ENCODE measurements at regions not wholly inside any gene's neighbourhood (a gene's known extent, or its start where the extent isn't known, plus 50 kb on each side); places are given as distances from the start of the nearest gene placed in this dataset.

GRCh38 chr1:234845097-234845660 lies 235.2 kb upstream of the IRF2BP2 start:
- peak; percentile 76 for DNase-seq (ENCODE audit: low read depth, low spot score)

GRCh38 chr1:234844479-234845031 lies 234.6 kb upstream of the IRF2BP2 start:
- no peak for DNase-seq (ENCODE audit: low read depth, low spot score)

GRCh38 chr1:234843946-234844345 lies 234.0 kb upstream of the IRF2BP2 start:
- DNase-seq (ENCODE audit: low read depth, low spot score), result no peak

- no peak for DNase-seq (ENCODE audit: low read depth, low spot score)
Measured at GRCh38 chr1:234842726-234843641, 233.0 kb upstream of the IRF2BP2 start.

GRCh38 chr1:234841710-234842231 lies 231.8 kb upstream of the IRF2BP2 start:
- DNase-seq (ENCODE audit: low read depth, low spot score), result no peak

- DNase-seq (ENCODE audit: low read depth, low spot score), result no peak
Measured at GRCh38 chr1:234841281-234841680, 231.3 kb upstream of the IRF2BP2 start.

GRCh38 chr1:234840843-234841242 lies 230.9 kb upstream of the IRF2BP2 start:
- DNase-seq (ENCODE audit: low read depth, low spot score), result no peak

- no peak for DNase-seq (ENCODE audit: low read depth, low spot score)
Measured at GRCh38 chr1:234840253-234840652, 230.3 kb upstream of the IRF2BP2 start.

GRCh38 chr1:234839663-234840062 lies 229.7 kb upstream of the IRF2BP2 start:
- DNase-seq (ENCODE audit: low read depth, low spot score), result no peak

- DNase-seq (ENCODE audit: low read depth, low spot score), result no peak
Measured at GRCh38 chr1:234838820-234839219, 228.8 kb upstream of the IRF2BP2 start.

GRCh38 chr1:234838182-234838581 lies 228.2 kb upstream of the IRF2BP2 start:
- DNase-seq (ENCODE audit: low read depth, low spot score), result no peak

GRCh38 chr1:234837713-234838112 lies 227.7 kb upstream of the IRF2BP2 start:
- DNase-seq (ENCODE audit: low read depth, low spot score), result no peak

- DNase-seq (ENCODE audit: low read depth, low spot score), result no peak
Measured at GRCh38 chr1:234836776-234837357, 226.9 kb upstream of the IRF2BP2 start.

GRCh38 chr1:234836045-234836681 lies 226.2 kb upstream of the IRF2BP2 start:
- DNase-seq (ENCODE audit: low read depth, low spot score), result no peak

- DNase-seq (ENCODE audit: low read depth, low spot score), result no peak
Measured at GRCh38 chr1:234835239-234835638, 225.3 kb upstream of the IRF2BP2 start.

- no peak for DNase-seq (ENCODE audit: low read depth, low spot score)
Measured at GRCh38 chr1:234833646-234834045, 223.7 kb upstream of the IRF2BP2 start.

- DNase-seq (ENCODE audit: low read depth, low spot score), result no peak
Measured at GRCh38 chr1:234833118-234833517, 223.1 kb upstream of the IRF2BP2 start.

GRCh38 chr1:234827656-234828055 lies 217.7 kb upstream of the IRF2BP2 start:
- DNase-seq (ENCODE audit: low read depth, low spot score), result no peak

- DNase-seq (ENCODE audit: low read depth, low spot score), result no peak
Measured at GRCh38 chr1:234827181-234827580, 217.2 kb upstream of the IRF2BP2 start.

GRCh38 chr1:234826352-234826751 lies 216.4 kb upstream of the IRF2BP2 start:
- DNase-seq (ENCODE audit: low read depth, low spot score), result no peak

GRCh38 chr1:234825498-234826165 lies 215.7 kb upstream of the IRF2BP2 start:
- DNase-seq (ENCODE audit: low read depth, low spot score), result no peak

Measured in smooth muscle cell of the brain vasculature (primary cell).